Breast epithelium (tissue), 4 donors: ENCODE measurements at regions not wholly inside any gene's neighbourhood (a gene's known extent, or its start where the extent isn't known, plus 50 kb on each side); places are given as distances from the start of the nearest gene placed in this dataset.

Experiments used
- DNase-seq, 2 donors: peaks; one replicate each; pipeline ENCODE4 v3.0.0-alpha.2; 2019; ENCODE audit warnings: low spot score in 2 of 2
- H3K27ac ChIP-seq, 2 donors: fragments of 200-600 bp; sonication (generic) in 1 of 2; one replicate each; pipeline ENCODE4 v1.5.1; 2016 to 2019; ENCODE audit warnings: mild to moderate bottlenecking in 1 of 2
- H3K27me3 ChIP-seq, 2 donors: fragments of 200-600 bp; sonication (generic) in 1 of 2; one replicate each; pipeline versions ENCODE4 v1.5.1 to v1.6.0; 2017 to 2019; ENCODE audit warnings: control low read depth in 1 of 2, mild to moderate bottlenecking in 1 of 2
- H3K36me3 ChIP-seq: fragments of 200-600 bp; one replicate; pipeline ENCODE4 v1.5.1; 2019
- H3K4me1 ChIP-seq, 2 donors: fragments of 200-600 bp; sonication (generic); one replicate each; pipeline ENCODE4 v1.5.1; 2016 to 2019; ENCODE audit warnings: control low read depth in 1 of 2
- H3K4me3 ChIP-seq, 3 donors: fragments of 200-600 bp; sonication (generic); 1 replicate in 2 of 3; 2 replicates in 1 of 3; pipeline ENCODE4 v1.5.1; 2016 to 2019; ENCODE audit warnings: mild to moderate bottlenecking in 3 of 3, moderate library complexity in 2 of 3
- H3K9me3 ChIP-seq, 2 donors: fragments of 200-600 bp; sonication (generic) in 1 of 2; one replicate each; pipeline ENCODE4 v1.5.1; 2016 to 2019; ENCODE audit warnings: control low read depth in 1 of 2
- CTCF ChIP-seq, 3 donors: fragments of 450-650 bp; IDR thresholded peaks; one replicate each; pipeline ENCODE4 v1.5.1; 2016 to 2017; ENCODE audit warnings: antibody characterized with exemption in 3 of 3, mild to moderate bottlenecking in 3 of 3, moderate library complexity in 3 of 3
- POLR2A ChIP-seq: fragments of 450-650 bp; IDR thresholded peaks from one replicate; pipeline ENCODE4 v1.6.1; 2016; ENCODE audit warnings: antibody characterized with exemption, mild to moderate bottlenecking, moderate library complexity
- POLR2AphosphoS5 ChIP-seq, 3 donors: sonication (generic); formaldehyde crosslinking; IDR thresholded peaks; one replicate each; pipeline ENCODE4 v1.6.1; 2017; ENCODE audit warnings: antibody characterized with exemption in 3 of 3
- intact Hi-C: fragments of 100-400 bp; cut with DNase I; formaldehyde crosslinking; loops from one replicate; pipeline ENCODE4 v1.15.1; 2023; ENCODE audit warnings: low total_unique reads

GRCh38 chr16:73515616-73516015 is 467.7 kb upstream of the ZFHX3 start:
- DNase-seq, result no peak
- Histone ChIP-seq H3K27ac (no peak overlapping the region), H3K4me1 (no peaks in the 10 kb centered on the region), H3K36me3 (no peaks in the 10 kb centered on the region), H3K27me3 (no peaks in the 10 kb centered on the region), H3K4me3 (no peak overlapping the region), H3K9me3 (no peaks in the 10 kb centered on the region)
- intact Hi-C loops, result no loop called here
- no peak for TF ChIP-seq POLR2AphosphoS5 (IDR thresholded peaks at IDR 0.05)

- intact Hi-C loops, result no loop called here
- H3K9me3 ChIP-seq, result no peaks in the 10 kb centered on the region
- no peaks in the 10 kb centered on the region for H3K27me3 ChIP-seq
- no peaks in the 10 kb centered on the region for H3K4me1 ChIP-seq
- peak in 1 of 2 donors; percentile 30 for DNase-seq
- H3K27ac ChIP-seq, result peak overlapping the region in 1 of 2 donors; percentile 48
- no peak overlapping the region for H3K4me3 ChIP-seq
- TF ChIP-seq POLR2AphosphoS5 (IDR thresholded peaks at IDR 0.05) (no peak), POLR2A (no peak), CTCF (IDR thresholded peaks at IDR 0.05) (no peak)
- no peaks in the 10 kb centered on the region for H3K36me3 ChIP-seq
Observed at GRCh38 chr16:73510852-73511251, 462.9 kb upstream of the ZFHX3 start.

- H3K9me3 ChIP-seq, result no peaks in the 10 kb centered on the region
- H3K4me3 ChIP-seq, result no peak overlapping the region
- intact Hi-C loops, result no loop called here
- no peak overlapping the region for H3K27ac ChIP-seq
- H3K27me3 ChIP-seq, result no peaks in the 10 kb centered on the region
- no peak for DNase-seq
- H3K4me1 ChIP-seq, result no peaks in the 10 kb centered on the region
- H3K36me3 ChIP-seq, result no peaks in the 10 kb centered on the region
- TF ChIP-seq CTCF (IDR thresholded peaks at IDR 0.05), result no peak
Observed at GRCh38 chr16:73506568-73507056, 458.7 kb upstream of the ZFHX3 start.

- no peaks in the 10 kb centered on the region for H3K36me3 ChIP-seq
- no peaks in the 10 kb centered on the region for H3K9me3 ChIP-seq
- no peak for TF ChIP-seq POLR2AphosphoS5 (IDR thresholded peaks at IDR 0.05)
- TF ChIP-seq CTCF (IDR thresholded peaks at IDR 0.05), result no peak
- TF ChIP-seq POLR2A, result no peak
- intact Hi-C loops, result no loop called here
- no peaks in the 10 kb centered on the region for H3K4me1 ChIP-seq
- H3K27ac ChIP-seq, result no peak overlapping the region
- no peaks in the 10 kb centered on the region for H3K27me3 ChIP-seq
- no peak for DNase-seq
- no peak overlapping the region for H3K4me3 ChIP-seq
Observed at GRCh38 chr16:73505577-73505976, 457.6 kb upstream of the ZFHX3 start.

GRCh38 chr16:73504591-73505575 is 457.0 kb upstream of the ZFHX3 start:
- no peaks in the 10 kb centered on the region for H3K9me3 ChIP-seq
- no peak for DNase-seq
- intact Hi-C loops, result no loop called here
- no peak overlapping the region for H3K27ac ChIP-seq
- no peak for TF ChIP-seq POLR2AphosphoS5 (IDR thresholded peaks at IDR 0.05)
- TF ChIP-seq POLR2A, result no peak
- TF ChIP-seq CTCF (IDR thresholded peaks at IDR 0.05), result no peak
- no peaks in the 10 kb centered on the region for H3K36me3 ChIP-seq
- H3K4me3 ChIP-seq, result no peak overlapping the region
- H3K27me3 ChIP-seq, result no peaks in the 10 kb centered on the region
- H3K4me1 ChIP-seq, result no peaks in the 10 kb centered on the region
